EH (cell line): ENCODE measurements at regions not wholly inside any gene's neighbourhood (a gene's known extent, or its start where the extent isn't known, plus 50 kb on each side); places are given as distances from the start of the nearest gene placed in this dataset.
"Not testable (repeated sequence)": the region's sequence is repeated elsewhere in the genome, so short reads cannot be mapped to it uniquely, and the experiment has no call there.

Experiments
- DNase-seq: peaks from one replicate; pipeline ENCODE4 v3.0.0-alpha.2; 2015; ENCODE audit warnings: low read depth

GRCh38 chr13:105702441-105702840 lies 833.0 kb downstream of the EFNB2 start:
- DNase-seq = no peak

DNA sequence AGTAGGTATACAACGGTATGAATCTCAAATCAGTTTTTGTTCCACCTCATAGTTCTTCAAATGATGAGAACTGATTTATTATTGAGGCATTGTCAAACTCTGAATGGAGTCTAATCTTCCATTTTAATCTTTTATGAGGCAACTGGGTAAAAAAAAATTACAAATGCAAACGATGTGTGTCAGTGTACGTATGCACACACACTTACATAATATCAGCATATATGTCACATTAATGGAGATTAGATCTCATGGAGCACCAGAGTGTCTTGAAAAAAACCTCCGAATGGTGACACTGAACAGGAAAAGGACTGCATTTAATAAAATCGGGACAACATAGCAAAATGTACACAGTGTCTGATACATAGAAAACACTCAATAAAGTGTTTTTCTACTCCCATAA lies 842.7 kb downstream of the EFNB2 start:
- DNase-seq = no peak

- no peak for DNase-seq
Observed at GRCh38 chr13:105684216-105684615, 851.2 kb downstream of the EFNB2 start.

- DNase-seq = no peak
Observed at GRCh38 chr13:105679838-105680237, 855.6 kb downstream of the EFNB2 start.

DNA sequence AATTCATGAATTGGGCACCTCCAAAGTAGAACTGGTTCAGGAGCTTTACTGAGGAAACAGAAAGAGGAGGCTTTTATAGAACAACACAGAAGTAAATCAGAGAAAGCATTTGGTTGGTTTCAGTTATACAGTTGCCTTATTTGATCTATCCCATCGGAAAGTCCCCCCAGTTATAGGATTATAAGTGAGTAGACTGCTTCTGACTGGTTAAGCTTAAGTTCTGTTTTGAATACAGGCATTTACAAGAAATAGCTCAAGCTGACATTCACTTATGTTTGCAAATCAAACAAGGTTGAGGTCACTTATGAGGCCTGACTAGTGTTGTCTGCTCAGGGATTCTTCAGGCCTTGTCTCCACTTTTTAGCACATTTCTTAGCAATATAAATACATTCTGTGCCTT lies 857.4 kb downstream of the EFNB2 start:
- no peak for DNase-seq

GRCh38 chr13:105672881-105673280 lies 862.6 kb downstream of the EFNB2 start:
- DNase-seq = no peak

DNA sequence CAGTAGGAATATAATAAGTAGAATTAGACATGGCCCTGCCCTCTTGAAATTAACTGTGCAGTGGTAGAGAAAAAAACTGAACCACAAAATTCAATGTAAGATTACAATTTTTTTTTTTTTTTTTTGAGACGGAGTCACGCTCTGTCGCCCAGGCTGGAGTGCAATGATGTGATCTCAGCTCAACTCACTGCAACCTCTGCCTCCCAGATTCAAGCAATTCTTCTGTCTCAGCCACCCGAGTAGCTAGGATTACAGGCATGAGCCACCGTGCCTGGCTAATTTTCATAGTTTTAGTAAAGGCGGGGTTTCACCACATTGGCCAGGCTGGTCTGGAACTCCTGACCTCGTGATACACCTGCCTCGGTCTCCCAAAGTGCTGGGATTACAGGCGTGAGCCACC lies 864.3 kb downstream of the EFNB2 start:
- DNase-seq = not testable (repeated sequence)

GRCh38 chr13:105670179-105670990 lies 865.1 kb downstream of the EFNB2 start:
- DNase-seq = no peak

- DNase-seq = peak; percentile 29
Observed at GRCh38 chr13:105665284-105665683, 870.2 kb downstream of the EFNB2 start.

GRCh38 chr13:105663182-105663581 lies 872.3 kb downstream of the EFNB2 start:
- no peak for DNase-seq

DNA sequence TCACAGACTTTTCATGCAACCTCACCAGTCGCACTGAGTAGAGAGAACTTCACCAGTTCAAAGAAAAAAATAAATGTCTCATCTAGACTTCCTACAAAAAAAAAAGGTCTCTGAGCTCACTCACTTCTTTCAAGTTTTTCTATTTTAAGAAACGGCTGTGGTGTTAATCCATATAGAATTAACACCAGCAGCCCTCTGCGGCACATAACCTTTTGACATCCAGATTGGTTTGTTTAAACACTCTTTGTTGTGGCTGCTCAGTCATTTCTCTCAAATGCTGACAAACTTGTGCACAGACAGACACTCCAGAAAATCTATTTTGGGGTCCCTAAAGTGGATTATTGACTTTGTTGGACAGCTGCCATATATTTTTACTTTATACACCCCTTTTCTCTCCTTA lies 874.9 kb downstream of the EFNB2 start:
- no peak for DNase-seq

DNA sequence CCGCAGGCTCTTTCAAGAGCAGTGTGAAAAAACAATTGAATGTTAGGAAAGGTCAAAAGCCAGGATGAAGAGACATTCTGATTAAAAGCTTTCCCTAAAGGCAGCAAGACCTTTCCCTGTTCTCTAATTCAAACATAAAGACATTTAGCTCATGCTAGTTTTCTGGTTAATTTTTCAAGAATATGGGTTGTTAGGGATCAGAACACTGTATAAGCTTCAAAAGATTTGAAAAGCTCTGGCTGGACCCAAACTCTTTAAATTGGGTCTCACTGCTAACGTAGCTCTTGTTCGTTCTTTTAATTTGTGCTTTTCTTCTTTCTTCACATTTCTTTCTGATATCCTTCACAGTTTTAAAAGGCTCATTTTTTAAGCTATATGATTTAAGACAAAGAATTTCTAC lies 877.0 kb downstream of the EFNB2 start:
- no peak for DNase-seq

DNA sequence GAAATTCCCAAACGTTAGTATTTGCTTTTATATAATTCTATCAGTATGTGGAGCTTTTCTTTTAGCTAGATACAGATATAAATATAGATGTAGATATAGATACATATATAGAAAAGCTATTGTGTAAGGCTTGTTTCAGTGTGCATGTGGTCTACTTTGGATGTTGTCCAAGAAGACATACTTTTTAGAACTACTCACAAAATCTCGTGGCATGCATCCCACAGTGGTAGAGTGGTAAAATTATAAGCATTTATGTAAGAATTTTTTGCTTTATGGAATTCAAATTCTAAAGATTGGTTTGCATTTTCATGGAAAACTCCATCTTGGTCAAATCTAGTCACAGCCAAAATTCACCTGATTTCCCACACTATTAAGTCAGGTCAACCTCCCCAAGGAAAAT lies 880.4 kb downstream of the EFNB2 start:
- peak; percentile 40 for DNase-seq

- DNase-seq = no peak
Observed at GRCh38 chr13:105643966-105644365, 891.5 kb downstream of the EFNB2 start.

DNA sequence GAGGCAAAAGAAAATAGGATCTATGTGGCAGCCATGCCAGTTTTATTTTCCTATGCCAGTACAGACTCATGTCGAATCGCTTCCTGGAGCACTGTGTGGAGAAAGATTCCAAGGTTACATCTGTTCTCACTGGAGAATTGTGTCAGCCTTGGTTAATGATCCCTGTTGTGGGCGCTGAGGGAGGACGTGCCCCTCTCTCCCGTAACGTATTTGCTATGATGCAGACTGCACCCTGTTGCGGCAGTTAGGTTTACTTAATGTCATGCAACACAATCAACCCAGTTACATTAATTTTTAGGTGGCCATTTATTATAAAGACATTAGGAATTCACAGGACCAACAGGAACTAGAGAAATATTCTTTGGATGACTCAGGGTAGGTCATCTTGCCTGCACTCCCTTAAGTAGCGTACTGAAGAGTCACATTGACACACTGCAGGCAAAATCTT lies 892.9 kb downstream of the EFNB2 start:
- peak; percentile 1 for DNase-seq

GRCh38 chr13:105641121-105641520 lies 894.3 kb downstream of the EFNB2 start:
- DNase-seq = no peak

- DNase-seq = no peak
Observed at GRCh38 chr13:105638426-105638825, 897.0 kb downstream of the EFNB2 start.

- no peak for DNase-seq
Observed at GRCh38 chr13:105634059-105634458, 901.4 kb downstream of the EFNB2 start.

GRCh38 chr13:105630431-105630830 lies 905.0 kb downstream of the EFNB2 start:
- DNase-seq = no peak

- DNase-seq = no peak
Observed at GRCh38 chr13:105627270-105627669, 908.2 kb downstream of the EFNB2 start.

GRCh38 chr13:105625691-105626090 lies 909.8 kb downstream of the EFNB2 start:
- DNase-seq = no peak

GRCh38 chr13:105616333-105617075 lies 919.0 kb downstream of the EFNB2 start:
- peak; percentile 4 for DNase-seq

GRCh38 chr13:105612541-105612940 lies 922.9 kb downstream of the EFNB2 start:
- DNase-seq = no peak
